Gastroesophageal sphincter (tissue), 3 donors: ENCODE measurements at regions not wholly inside any gene's neighbourhood (a gene's known extent, or its start where the extent isn't known, plus 50 kb on each side); places are given as distances from the start of the nearest gene placed in this dataset.

Source experiments
- CTCF ChIP-seq, 4 experiments: fragments of 200-600 bp in 2 of 4; fragments of 450-650 bp in 2 of 4; sonication (generic) in 1 of 4; IDR thresholded peaks; one replicate each; pipeline ENCODE4 v1.5.1; 2017 to 2019; ENCODE audit warnings: antibody characterized with exemption in 4 of 4, mild to moderate bottlenecking in 2 of 4, moderate library complexity in 2 of 4
- EP300 ChIP-seq: sonication (generic); formaldehyde crosslinking; IDR thresholded peaks from one replicate; pipeline ENCODE4 v1.6.1; 2017; ENCODE audit warnings: antibody characterized with exemption, mild to moderate bottlenecking
- POLR2A ChIP-seq, 2 donors: fragments of 450-650 bp; IDR thresholded peaks; one replicate each; pipeline ENCODE4 v1.6.1; 2017; ENCODE audit warnings: antibody characterized with exemption in 2 of 2, mild to moderate bottlenecking in 2 of 2, moderate library complexity in 1 of 2
- POLR2AphosphoS5 ChIP-seq: sonication (generic); formaldehyde crosslinking; IDR thresholded peaks from one replicate; pipeline ENCODE4 v1.6.1; 2017; ENCODE audit warnings: antibody characterized with exemption

- TF ChIP-seq POLR2A (IDR thresholded peaks at IDR 0.05), result no peak
- TF ChIP-seq CTCF (IDR thresholded peaks at IDR 0.05), result no peak
- TF ChIP-seq POLR2AphosphoS5, result no peak
- TF ChIP-seq EP300, result no peak
These were observed 1521.6 kb downstream of the MAT2B start for GRCh38 chr5:165026971-165027370.
